Endothelial cell of umbilical vein (primary cell): ENCODE measurements at regions not wholly inside any gene's neighbourhood (a gene's known extent, or its start where the extent isn't known, plus 50 kb on each side); places are given as distances from the start of the nearest gene placed in this dataset.

Experiments used
- BruUV-seq: library from RNA; stranded (reverse); fragments of 400-500 nt; replicated peaks from 2 replicates; lab custom pipeline; 2021; lab: Mats Ljungman, UMichigan
- CTCF ChIA-PET: fragments of 300-600, 350-600 bp; sonication (Branson Sonifier 250); formaldehyde crosslinking; loops from one replicate; lab custom pipeline; 2021; ENCODE audit warnings: antibody characterized with exemption, inconsistent platforms; lab: Charles Lee
- POLR2A ChIA-PET: fragments of 300-600, 350-600 bp; sonication (Branson Sonifier 250); formaldehyde crosslinking; loops from one replicate; lab custom pipeline; 2021; ENCODE audit warnings: antibody characterized with exemption, inconsistent platforms; lab: Charles Lee
- DNase-seq: peaks from one replicate; pipeline ENCODE4 v3.0.0-alpha.2; 2011; ENCODE audit warnings: low read depth, low spot score
- FAIRE-seq: peaks from 2 replicates; lab custom pipeline; 2011; peaks lifted over from hg19 to GRCh38; lab: Jason Lieb, UNC
- H2AFZ ChIP-seq: 2 replicates; pipeline ENCODE4 v1.6.0; 2012; ENCODE audit warnings: low read depth, low read length, control low read depth, inconsistent platforms
- H3K27ac ChIP-seq: 2 replicates; pipeline ENCODE4 v1.5.1; 2011; ENCODE audit warnings: low read depth, mild to moderate bottlenecking, control low read depth, low read length, moderate library complexity; ENCODE audit not compliant: insufficient read depth
- H3K27me3 ChIP-seq, 2 experiments: 2 replicates each; pipeline versions ENCODE4 v1.6.0 to v1.6.1; 2011; ENCODE audit warnings: low read length in 2 of 2, mixed read lengths in 1 of 2; ENCODE audit not compliant: control insufficient read depth in 2 of 2, insufficient read depth in 2 of 2
- H3K36me3 ChIP-seq, 2 experiments: 2 replicates in 1 of 2; 3 replicates in 1 of 2; pipeline ENCODE4 v1.5.1; 2011; ENCODE audit warnings: low read length in 2 of 2, mild to moderate bottlenecking in 1 of 2, moderate library complexity in 1 of 2; ENCODE audit not compliant: control insufficient read depth in 2 of 2, insufficient read depth in 2 of 2; ENCODE audit errors: extremely low read depth in 1 of 2
- H3K4me1 ChIP-seq: 3 replicates; pipeline ENCODE4 v1.5.1; 2011; ENCODE audit warnings: mild to moderate bottlenecking, low read length; ENCODE audit not compliant: control insufficient read depth, insufficient read depth; ENCODE audit errors: extremely low read depth
- H3K4me2 ChIP-seq: 2 replicates; pipeline ENCODE4 v1.6.1; 2011; ENCODE audit warnings: low read length, control low read depth, mixed read lengths; ENCODE audit not compliant: insufficient read depth
- H3K4me3 ChIP-seq, 3 experiments: fragments of 200-600 bp in 1 of 3; sonication (generic), shearing (Covaris generic) in 1 of 3; replicated peaks in 1 of 3; 2 replicates each; pipeline ENCODE4 v1.5.1; 2011 to 2016; ENCODE audit warnings: control low read depth in 3 of 3, low read length in 3 of 3, mild to moderate bottlenecking in 2 of 3, inconsistent platforms in 1 of 3, low read depth in 1 of 3, moderate library complexity in 1 of 3; ENCODE audit not compliant: insufficient read depth in 1 of 3
- H3K79me2 ChIP-seq: 2 replicates; pipeline ENCODE4 v1.6.0; 2012; ENCODE audit warnings: low read length, inconsistent platforms; ENCODE audit not compliant: control insufficient read depth, insufficient read depth
- H3K9ac ChIP-seq: replicated peaks from 2 replicates; pipeline ENCODE3; 2011; ENCODE audit warnings: low read length, control low read depth; ENCODE audit not compliant: insufficient read depth; ENCODE audit errors: extremely low read depth
- H3K9me1 ChIP-seq: replicated peaks from 3 replicates; pipeline ENCODE4 v1.6.0; 2011; ENCODE audit warnings: mild to moderate bottlenecking, low read length; ENCODE audit not compliant: control insufficient read depth, insufficient read depth; ENCODE audit errors: extremely low read depth
- H3K9me3 ChIP-seq: replicated peaks from 2 replicates; pipeline ENCODE4 v1.5.1; 2012; ENCODE audit warnings: low read length, inconsistent platforms; ENCODE audit not compliant: control insufficient read depth, insufficient read depth
- H4K20me1 ChIP-seq: replicated peaks from 2 replicates; pipeline ENCODE3; 2011; ENCODE audit warnings: mild to moderate bottlenecking, low read length; ENCODE audit not compliant: control insufficient read depth, insufficient read depth; ENCODE audit errors: extremely low read depth
- CTCF ChIP-seq, 2 donors: IDR thresholded peaks; 1 replicate in 1 of 2; 2 replicates in 1 of 2; pipeline ENCODE4 v1.5.1; 2011; ENCODE audit warnings: low read length in 2 of 2, mild to moderate bottlenecking in 2 of 2, moderate library complexity in 2 of 2, control low read depth in 1 of 2, inconsistent platforms in 1 of 2, low read depth in 1 of 2; ENCODE audit not compliant: insufficient read depth in 1 of 2; ENCODE audit errors: extremely low read depth in 1 of 2
- EZH2 ChIP-seq: IDR thresholded peaks from 2 replicates; pipeline ENCODE4 v1.6.1; 2012; ENCODE audit warnings: borderline replicate concordance, low read depth, mild to moderate bottlenecking, moderate library complexity, low read length, inconsistent platforms; ENCODE audit not compliant: severe bottlenecking
- FOS ChIP-seq: IDR thresholded peaks from 2 replicates; pipeline ENCODE4 v1.6.1; 2011; ENCODE audit warnings: mild to moderate bottlenecking, low read length, moderate library complexity, borderline replicate concordance; ENCODE audit not compliant: insufficient read depth
- GATA2 ChIP-seq: IDR thresholded peaks from 2 replicates; pipeline ENCODE4 v1.7.0; 2011; ENCODE audit warnings: low read depth, mild to moderate bottlenecking, moderate library complexity, mixed read lengths, low read length; ENCODE audit not compliant: insufficient read length, insufficient read depth
- JUN ChIP-seq: IDR thresholded peaks from 2 replicates; pipeline ENCODE4 v1.6.1; 2011; ENCODE audit warnings: borderline replicate concordance, low read depth; ENCODE audit not compliant: insufficient read length, insufficient read depth
- MYC ChIP-seq: IDR thresholded peaks from one replicate; pipeline ENCODE4 v1.6.1; 2011; ENCODE audit warnings: mild to moderate bottlenecking, low read depth, low read length
- POLR2A ChIP-seq: IDR thresholded peaks from 2 replicates; pipeline ENCODE4 v1.6.1; 2012; ENCODE audit warnings: low read depth, mild to moderate bottlenecking, control low read depth, low read length
- POLR2AphosphoS5 ChIP-seq: IDR thresholded peaks from 2 replicates; pipeline ENCODE4 v1.6.1; 2012; ENCODE audit warnings: low read depth, mild to moderate bottlenecking, control low read depth, low read length, moderate library complexity; ENCODE audit not compliant: insufficient read depth
- dilution Hi-C: fragments of 300-500 bp; cut with MboI; formaldehyde crosslinking; loops from one replicate; pipeline ENCODE4 v1.15.0; 2019; ENCODE audit warnings: low sequenced_read_pairs; ENCODE audit not compliant: extremely low pct_ligation_motif_present
- intact Hi-C: fragments of 100-400 bp; cut with micrococcal nuclease; formaldehyde crosslinking; loops from one replicate; pipeline ENCODE4 v1.10.0; 2022
- TF ChIP-seq, protein P1 (sequence below): IDR thresholded peaks from 2 replicates; pipeline ENCODE4 v1.6.1; 2011; ENCODE audit not compliant: insufficient read depth, insufficient read length

DNA sequence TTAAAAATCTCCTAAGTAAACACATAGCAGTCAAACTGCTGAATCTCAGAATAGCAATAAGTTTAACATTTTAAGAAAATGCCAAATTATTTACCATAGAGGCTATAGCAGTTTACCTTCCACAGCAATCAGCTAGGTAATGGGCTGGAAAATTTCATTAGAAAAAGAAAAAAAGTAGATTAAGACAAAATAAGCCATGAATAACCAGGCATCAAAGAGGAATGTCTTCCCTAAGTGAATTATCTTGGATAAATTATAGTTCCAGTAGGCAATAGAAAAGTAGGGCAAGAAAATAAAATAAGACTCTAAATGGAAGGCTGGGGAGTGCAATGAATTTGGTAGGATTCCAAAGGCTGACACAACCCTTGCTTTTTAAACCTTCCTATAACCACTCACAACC is 722.8 kb downstream of the TRAM1L1 start:
- TF ChIP-seq CTCF (IDR thresholded peaks at IDR 0.05; ENCODE audit: extremely low read depth in 1 of 2, insufficient read depth in 1 of 2, low read depth in 1 of 2, low read length in 2 of 2) (no peak), FOS (no peak), JUN (no peak), POLR2A (no peak), GATA2 (no peak), MYC (no peak), EZH2 (no peak), POLR2AphosphoS5 (no peak)
- TF ChIP-seq, protein P1, sequence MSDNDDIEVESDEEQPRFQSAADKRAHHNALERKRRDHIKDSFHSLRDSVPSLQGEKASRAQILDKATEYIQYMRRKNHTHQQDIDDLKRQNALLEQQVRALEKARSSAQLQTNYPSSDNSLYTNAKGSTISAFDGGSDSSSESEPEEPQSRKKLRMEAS, result no peak
- BruUV-seq, result no TSS peak
- no peaks in the 10 kb centered on the region for H3K9me1 ChIP-seq
- no peak overlapping the region for H3K4me2 ChIP-seq
- intact Hi-C loops (no loop called here), dilution Hi-C loops (no loop called here)
- ChIA-PET POLR2A (no interaction called here), CTCF (no interaction called here)
- FAIRE-seq (no peak), DNase-seq (no peak)
- H3K4me1 ChIP-seq, result no peaks in the 10 kb centered on the region
- no peaks in the 10 kb centered on the region for H3K27me3 ChIP-seq
- no peaks in the 10 kb centered on the region for H4K20me1 ChIP-seq
- no peak overlapping the region for H3K9ac ChIP-seq
- no peak overlapping the region for H2AFZ ChIP-seq
- H3K9me3 ChIP-seq, result no peaks in the 10 kb centered on the region
- no peaks in the 10 kb centered on the region for H3K36me3 ChIP-seq
- H3K4me3 ChIP-seq, result no peak overlapping the region
- no peaks in the 10 kb centered on the region for H3K79me2 ChIP-seq
- no peak overlapping the region for H3K27ac ChIP-seq
